PC-3 (cell line): ENCODE measurements at regions not wholly inside any gene's neighbourhood (a gene's known extent, or its start where the extent isn't known, plus 50 kb on each side); places are given as distances from the start of the nearest gene placed in this dataset.

Source experiments
- CTCF ChIP-seq: fragments of 300-600 bp; sonication (generic); conservative IDR thresholded peaks from 2 replicates; pipeline ENCODE4 v1.5.1; 2017; ENCODE audit warnings: antibody characterized with exemption, low read depth, mild to moderate bottlenecking, low read length
- EZH2 ChIP-seq: fragments of 300-600 bp; sonication (generic); IDR thresholded peaks from one replicate; pipeline ENCODE4 v1.6.1; 2017; ENCODE audit warnings: antibody characterized with exemption, mild to moderate bottlenecking, low read length; ENCODE audit not compliant: unreplicated experiment

DNA sequence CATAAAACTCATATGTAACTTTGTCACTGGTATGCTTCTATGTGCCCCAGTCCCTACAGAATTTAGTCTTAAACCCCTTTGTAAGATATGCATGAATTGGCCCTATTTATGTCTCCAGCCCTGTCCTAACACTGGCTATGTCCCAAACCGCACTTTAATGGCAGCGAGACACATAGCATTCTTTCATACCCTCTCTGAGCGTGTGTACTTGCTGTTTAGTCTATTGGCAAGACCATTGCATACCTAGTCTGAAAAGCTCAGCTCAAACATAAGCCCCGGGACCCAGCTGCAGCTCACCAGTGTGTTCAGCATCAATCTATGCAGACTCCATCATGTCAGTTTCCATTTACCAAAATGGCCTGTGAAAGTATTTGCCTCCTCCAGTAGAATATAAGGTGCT is 1018.4 kb upstream of the TENM3 start:
- TF ChIP-seq EZH2 (no peak), CTCF (no peak)
